GM18907 (cell line): ENCODE measurements at regions not wholly inside any gene's neighbourhood (a gene's known extent, or its start where the extent isn't known, plus 50 kb on each side); places are given as distances from the start of the nearest gene placed in this dataset.
A peak's percentile ranks its signal among the peaks of the same experiment; 100 is the strongest.

Experiments
- ATAC-seq: cut with Tn5 transposase; IDR thresholded peaks from one replicate; pipeline ENCODE4 v1.9.1; 2021; ENCODE audit warnings: mild to moderate bottlenecking, moderate library complexity; ENCODE audit not compliant: unreplicated experiment

GRCh38 chr4:77360451-77360850 is 203.4 kb downstream of the CCNG2 start:
- no peak for ATAC-seq

- peak; percentile 78 for ATAC-seq
Observed at GRCh38 chr4:77366876-77367275, 209.9 kb downstream of the CCNG2 start.

DNA sequence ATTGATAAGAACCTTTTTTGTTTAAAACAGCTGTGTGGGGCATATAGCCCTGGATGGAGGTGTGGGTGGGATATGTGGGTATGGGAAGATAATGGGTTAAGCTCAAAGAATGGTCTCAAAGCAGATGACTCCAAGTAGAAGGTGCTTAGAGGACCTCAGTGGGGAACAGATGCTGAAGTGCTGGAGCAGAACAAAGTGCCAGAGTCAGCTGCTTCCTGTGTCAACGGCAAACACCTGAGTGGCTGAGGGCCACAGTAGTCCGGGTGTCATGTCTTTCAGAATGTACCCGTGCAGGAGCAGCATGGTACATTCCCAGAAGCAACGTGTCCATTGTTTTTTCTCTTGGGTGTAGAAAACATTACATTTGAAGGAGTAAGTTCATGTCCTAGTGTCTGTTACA is 210.6 kb downstream of the CCNG2 start:
- no peak for ATAC-seq

GRCh38 chr4:77372375-77372774 is 215.4 kb downstream of the CCNG2 start:
- no peak for ATAC-seq

DNA sequence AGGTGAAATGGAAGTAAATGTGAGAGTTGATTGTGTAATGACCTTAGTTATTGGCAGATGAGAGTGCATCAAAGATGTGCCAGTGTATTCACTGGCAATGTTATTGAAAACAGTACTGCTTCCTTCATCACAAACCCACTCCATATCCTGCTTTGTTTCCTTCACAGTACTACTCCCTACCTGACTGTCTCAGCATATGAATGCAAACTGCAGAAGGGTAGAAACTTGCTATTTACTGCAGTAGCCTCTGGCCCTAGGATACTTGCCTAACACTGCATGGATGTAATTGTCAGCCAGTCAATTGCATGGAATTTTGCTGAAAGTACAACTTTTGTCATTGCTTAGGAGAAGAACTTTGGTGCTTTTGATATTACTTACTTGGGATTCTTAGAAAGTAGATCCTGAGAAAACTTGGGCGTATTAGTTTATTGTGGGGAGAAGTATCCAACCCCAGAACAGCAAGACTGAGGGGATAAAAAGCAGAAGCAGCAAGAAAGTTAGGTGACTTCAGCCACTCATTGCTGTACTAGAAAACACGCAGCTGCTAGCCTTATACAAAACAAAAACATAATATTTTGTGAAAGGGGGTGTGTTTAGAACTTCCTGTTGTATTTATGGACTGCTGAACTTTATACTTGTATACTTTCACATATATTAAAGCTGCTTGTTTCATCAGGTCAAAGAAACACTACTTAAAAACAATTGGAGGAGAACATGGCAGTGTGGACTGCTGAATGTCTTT is 219.0 kb downstream of the CCNG2 start:
- no peak for ATAC-seq

DNA sequence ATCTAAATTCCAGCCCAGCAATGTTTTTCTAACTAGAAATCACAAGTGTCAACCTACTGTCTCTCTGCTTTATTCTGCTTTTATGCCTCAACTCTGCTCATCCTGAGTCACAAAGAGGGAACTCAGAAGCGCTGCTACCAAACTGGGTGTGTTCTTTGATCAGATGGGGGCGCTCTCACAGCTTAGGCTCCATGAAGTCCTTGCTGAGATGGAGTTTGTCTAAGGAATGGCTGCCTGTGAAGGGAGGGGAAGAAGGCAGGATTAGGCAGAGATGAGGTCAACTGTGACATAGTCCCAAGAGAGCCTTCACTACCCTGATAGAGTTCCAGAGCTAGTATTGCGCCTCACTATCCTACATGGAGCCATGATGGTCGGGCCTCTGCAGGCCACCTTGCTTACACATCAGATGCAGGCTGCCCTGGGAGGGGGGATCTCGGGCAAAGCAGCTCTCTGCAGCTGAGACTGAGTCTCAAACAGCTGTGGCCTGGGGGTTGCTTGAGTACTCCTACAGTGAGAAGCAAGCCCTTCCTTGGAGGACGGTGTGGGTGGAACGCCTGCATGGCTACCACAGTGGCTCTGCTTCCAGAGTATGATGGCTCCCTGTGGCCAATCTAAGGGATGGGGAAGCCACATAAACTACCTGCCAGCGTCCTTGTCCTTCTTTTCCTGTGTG is 219.9 kb downstream of the CCNG2 start:
- no peak for ATAC-seq

DNA sequence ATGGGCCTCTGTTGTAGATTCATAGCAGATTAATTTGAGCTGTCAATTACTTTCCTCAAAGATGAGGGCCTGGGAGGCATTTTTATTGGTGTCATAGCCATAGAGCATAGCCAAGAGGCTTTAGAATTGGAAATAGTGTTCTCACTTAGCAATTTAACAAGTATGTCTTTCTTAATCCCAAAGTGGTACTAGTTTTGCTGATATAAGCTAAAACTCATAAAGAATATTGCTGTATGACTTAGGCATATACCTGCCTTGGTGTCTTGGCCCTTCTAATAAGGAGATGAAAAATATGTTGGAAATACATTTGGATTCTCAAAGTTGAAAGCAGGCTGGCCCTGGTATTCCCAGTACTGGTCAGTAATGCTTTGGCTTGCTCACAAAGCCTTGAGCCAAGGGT is 221.5 kb upstream of the CXCL13 start:
- no peak for ATAC-seq

- ATAC-seq = peak; percentile 72
Observed at GRCh38 chr4:77385124-77385969, 220.3 kb upstream of the CXCL13 start.

GRCh38 chr4:77393996-77394395 is 211.6 kb upstream of the CXCL13 start:
- ATAC-seq = no peak

DNA sequence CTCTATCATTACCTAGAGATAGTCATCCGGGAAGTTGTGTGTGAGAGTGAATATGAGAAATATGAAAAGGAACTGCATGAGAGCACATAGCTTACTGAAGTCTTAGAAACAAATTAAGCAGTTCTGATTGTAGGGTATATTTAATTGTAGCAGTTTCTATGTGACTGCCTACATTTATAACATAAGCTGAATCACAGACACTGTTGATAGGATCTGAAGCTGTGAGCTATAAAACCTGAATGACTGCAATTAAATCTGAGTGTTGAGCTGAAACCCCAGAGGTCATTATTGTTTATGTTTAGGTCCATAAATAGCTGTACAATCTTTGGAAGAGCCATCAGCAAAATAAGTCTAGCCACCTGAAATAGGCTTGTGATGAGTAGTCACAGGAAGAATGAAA is 210.1 kb upstream of the CXCL13 start:
- no peak for ATAC-seq

DNA sequence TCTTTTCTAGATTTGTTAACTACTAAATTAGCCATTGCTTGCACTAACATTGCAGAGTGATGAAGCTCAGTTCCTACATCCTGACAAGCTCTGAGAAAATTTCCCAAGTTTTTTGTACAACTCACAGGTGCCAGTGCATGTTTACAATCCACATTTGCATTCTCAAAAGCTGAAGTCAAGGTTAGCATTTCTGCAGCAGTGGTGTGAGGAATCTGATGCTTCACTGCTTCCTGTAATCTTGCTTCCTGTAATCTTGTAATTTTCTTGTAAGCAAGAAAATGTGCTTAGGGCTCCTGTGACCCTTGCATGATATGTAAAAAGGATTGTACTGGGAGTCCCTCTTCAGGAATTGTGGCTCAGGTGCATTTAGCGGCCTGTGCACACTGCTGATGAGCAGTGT is 207.4 kb upstream of the CXCL13 start:
- ATAC-seq = no peak

GRCh38 chr4:77399831-77400230 is 205.8 kb upstream of the CXCL13 start:
- no peak for ATAC-seq

DNA sequence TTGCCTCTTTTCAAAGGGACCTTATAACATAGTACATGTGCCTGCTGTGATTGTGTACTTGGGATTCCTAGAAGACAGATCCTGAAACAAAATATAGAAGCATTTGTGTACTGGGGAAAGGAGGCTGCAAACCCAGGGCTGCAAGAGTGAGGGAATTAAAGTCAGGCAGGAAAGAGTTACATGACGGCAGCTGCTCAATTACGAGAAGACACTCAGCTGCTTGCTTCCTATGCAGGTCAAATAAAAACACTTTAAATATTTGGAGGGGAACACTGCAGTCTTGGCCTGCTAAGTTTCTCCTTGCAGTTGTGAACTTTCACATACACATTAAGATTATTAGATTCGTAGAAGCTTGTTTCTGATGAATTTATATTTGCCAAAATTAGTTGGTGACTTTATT is 191.9 kb upstream of the CXCL13 start:
- ATAC-seq = no peak

DNA sequence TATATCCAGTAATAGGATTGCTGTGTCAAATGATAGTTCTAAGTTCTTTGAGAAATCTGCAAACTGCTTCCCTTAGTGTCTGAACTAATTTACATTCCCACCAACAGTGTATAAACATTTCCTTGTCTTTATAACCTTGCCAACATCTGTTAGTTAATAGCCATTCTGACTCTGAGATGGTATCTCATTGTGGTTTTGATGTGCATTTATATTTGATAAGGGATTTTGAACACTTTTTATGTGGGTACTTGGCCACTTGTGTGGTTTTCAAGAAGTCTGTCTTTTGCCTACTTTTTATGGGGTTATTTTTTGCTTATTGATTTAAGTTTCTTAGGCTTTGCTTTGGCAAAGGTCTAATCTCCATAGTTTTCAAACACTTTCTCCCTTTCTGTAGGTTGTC is 189.9 kb upstream of the CXCL13 start:
- no peak for ATAC-seq

DNA sequence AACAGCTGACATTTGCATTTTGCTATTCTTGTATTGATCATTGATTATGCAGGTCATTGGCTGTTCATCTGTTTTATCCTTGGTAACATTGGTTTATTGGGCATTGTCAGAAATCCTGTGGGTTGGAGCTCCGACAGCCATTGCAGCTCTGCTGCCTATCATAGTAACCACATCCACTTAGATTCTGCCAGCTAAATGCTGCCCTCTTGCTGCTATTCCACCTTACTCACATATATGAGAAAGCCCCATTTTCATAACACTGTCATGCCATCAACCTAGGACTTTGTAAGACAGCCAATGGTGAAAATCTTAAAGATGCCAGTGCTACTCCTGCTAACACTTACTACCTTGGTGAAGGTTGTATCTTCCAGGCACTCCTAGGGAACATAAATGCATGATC is 187.3 kb upstream of the CXCL13 start:
- peak; percentile 53 for ATAC-seq

DNA sequence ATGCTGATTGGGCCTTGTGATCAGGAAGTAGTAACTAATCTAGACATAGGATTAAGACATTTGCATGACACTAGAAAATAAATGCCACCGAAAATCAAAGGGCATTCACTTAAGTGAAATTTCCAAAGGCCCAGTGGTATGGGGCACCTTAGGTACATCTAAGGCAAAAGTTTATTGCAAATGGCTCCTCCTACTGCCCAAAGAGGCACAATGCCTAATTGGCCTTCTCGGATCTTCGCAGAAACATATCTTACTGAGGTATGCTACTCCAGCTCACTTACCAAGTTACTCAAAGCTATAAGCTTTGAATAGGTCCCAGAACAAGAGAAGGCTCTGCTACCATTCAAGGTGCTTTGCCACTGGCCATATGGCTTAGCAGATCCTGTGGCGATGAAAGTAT is 174.8 kb upstream of the CXCL13 start:
- no peak for ATAC-seq

- no peak for ATAC-seq
Observed at GRCh38 chr4:77431546-77431945, 174.1 kb upstream of the CXCL13 start.

GRCh38 chr4:77432717-77433417 is 172.8 kb upstream of the CXCL13 start:
- ATAC-seq = no peak

DNA sequence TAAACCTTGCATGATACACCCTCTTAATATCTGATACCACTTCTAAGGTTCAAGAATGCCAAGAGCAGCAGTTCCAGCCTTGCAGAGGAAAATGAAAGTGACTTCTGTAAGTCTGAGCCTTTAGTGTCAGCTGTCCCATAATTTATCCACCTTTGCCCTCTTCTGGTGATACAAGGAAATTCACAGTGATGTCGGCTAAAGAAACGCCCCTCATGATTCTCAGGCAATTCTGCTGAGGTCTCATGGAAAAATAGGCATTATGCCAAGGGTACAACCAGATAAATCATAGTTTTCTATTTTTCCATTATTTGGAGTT is 172.2 kb upstream of the CXCL13 start:
- peak; percentile 88 for ATAC-seq

DNA sequence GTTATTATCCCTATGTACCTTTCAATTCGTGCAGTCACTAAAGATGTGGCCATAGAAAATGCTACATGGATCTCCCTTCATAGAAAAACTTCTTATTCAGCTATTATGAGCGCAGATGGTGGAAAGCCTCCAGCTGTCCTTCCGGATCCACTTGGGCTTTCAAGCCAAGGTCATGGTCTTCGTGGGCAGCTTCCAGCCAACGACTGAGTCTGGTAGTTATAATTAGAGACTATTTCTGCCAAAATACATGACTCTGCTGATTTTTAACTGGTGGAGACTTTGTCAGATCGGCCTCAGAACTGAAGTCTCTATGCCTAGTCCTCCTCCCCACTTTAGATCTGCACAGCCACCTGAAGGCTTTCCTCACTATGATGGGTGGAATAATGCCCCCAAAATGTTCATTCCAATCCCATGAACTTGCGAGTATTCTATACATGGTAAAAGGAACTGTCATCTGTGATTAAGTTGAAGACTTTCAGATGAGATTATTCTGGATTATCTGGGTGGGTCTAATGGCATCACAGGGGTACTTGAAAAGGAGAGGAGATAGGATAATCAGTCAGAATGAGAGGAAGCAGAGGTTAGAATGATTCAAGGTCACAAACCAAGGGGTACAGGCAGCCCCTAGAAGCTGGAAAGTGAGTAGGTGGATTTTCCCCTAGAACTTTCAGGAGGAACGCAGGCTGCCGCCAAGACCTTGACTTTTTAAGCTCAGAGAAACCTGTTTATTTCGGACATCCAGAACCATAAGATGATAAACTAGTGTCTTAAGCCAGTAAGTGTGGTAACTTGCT is 171.1 kb upstream of the CXCL13 start:
- no peak for ATAC-seq

DNA sequence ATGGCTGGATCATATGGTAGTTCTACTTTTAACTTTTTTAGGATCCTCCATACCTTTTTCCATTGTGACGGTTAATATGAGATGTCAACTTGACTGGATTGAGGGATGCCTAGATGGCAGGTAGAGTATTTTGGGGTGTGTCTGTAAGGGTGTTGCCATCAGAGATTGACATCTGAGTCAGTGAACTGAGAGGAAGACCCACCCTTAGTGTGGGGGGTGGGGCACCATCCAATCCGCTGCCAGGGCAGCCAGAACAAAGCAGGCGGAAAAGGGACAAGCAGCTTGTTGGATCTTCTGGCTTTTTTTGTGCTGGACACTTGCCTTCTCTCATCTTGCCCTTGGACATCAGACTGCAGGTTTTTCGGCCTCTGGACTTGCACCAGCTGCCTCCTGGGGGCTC is 168.5 kb upstream of the CXCL13 start:
- ATAC-seq = no peak
